ENCODE measurements at regions not wholly inside any gene's neighbourhood (a gene's known extent, or its start where the extent isn't known, plus 50 kb on each side); places are given as distances from the start of the nearest gene placed in this dataset.

- Histone ChIP-seq H3K4me3 (ENCODE audit: severe bottlenecking) (no peak overlapping the region), H3K27me3 (ENCODE audit: insufficient read depth, poor library complexity, severe bottlenecking) (no peaks in the 10 kb centered on the region), H3K27ac (ENCODE audit: poor library complexity, severe bottlenecking) (peak overlapping the region; percentile 89), H3K36me3 (ENCODE audit: low read depth) (no peaks in the 10 kb centered on the region), H3K4me1 (ENCODE audit: insufficient read depth, poor library complexity, severe bottlenecking) (peaks cover 25% of the 10 kb centered on the region), H3K9me3 (ENCODE audit: severe bottlenecking) (no peaks in the 10 kb centered on the region)
- ATAC-seq (ENCODE audit: low read depth) (peak; percentile 87), DNase-seq (ENCODE audit: low spot score) (no peak)
- no peak for TF ChIP-seq CTCF (IDR thresholded peaks at IDR 0.05; ENCODE audit: poor library complexity, severe bottlenecking)
Measured at GRCh38 chr22:34429314-34429713, 509.0 kb upstream of the LARGE1 start.

- Histone ChIP-seq H3K4me3 (ENCODE audit: severe bottlenecking) (no peak overlapping the region), H3K27me3 (ENCODE audit: insufficient read depth, poor library complexity, severe bottlenecking) (no peaks in the 10 kb centered on the region), H3K4me1 (ENCODE audit: insufficient read depth, poor library complexity, severe bottlenecking) (peaks cover 25% of the 10 kb centered on the region), H3K36me3 (ENCODE audit: low read depth) (no peaks in the 10 kb centered on the region), H3K27ac (ENCODE audit: poor library complexity, severe bottlenecking) (peak overlapping the region; percentile 89), H3K9me3 (ENCODE audit: severe bottlenecking) (no peaks in the 10 kb centered on the region)
- TF ChIP-seq CTCF (IDR thresholded peaks at IDR 0.05; ENCODE audit: poor library complexity, severe bottlenecking): no peak
- no peak for DNase-seq (ENCODE audit: low spot score)
- ATAC-seq (ENCODE audit: low read depth): peak; percentile 58
Measured at GRCh38 chr22:34430386-34430785, 510.1 kb upstream of the LARGE1 start.

GRCh38 chr22:34434371-34434770 lies 514.1 kb upstream of the LARGE1 start:
- no peaks in the 10 kb centered on the region for H3K27me3 ChIP-seq (ENCODE audit: insufficient read depth, poor library complexity, severe bottlenecking)
- no peak overlapping the region for H3K4me3 ChIP-seq (ENCODE audit: severe bottlenecking)
- no peak for DNase-seq (ENCODE audit: low spot score)
- no peak for TF ChIP-seq CTCF (IDR thresholded peaks at IDR 0.05; ENCODE audit: poor library complexity, severe bottlenecking)
- no peaks in the 10 kb centered on the region for H3K9me3 ChIP-seq (ENCODE audit: severe bottlenecking)
- H3K36me3 ChIP-seq (ENCODE audit: low read depth): no peaks in the 10 kb centered on the region
- no peak overlapping the region for H3K27ac ChIP-seq (ENCODE audit: poor library complexity, severe bottlenecking)
- no peak for ATAC-seq (ENCODE audit: low read depth)
- peaks cover 8% of the 10 kb centered on the region for H3K4me1 ChIP-seq (ENCODE audit: insufficient read depth, poor library complexity, severe bottlenecking)

GRCh38 chr22:34437140-34437539 lies 516.9 kb upstream of the LARGE1 start:
- Histone ChIP-seq H3K27me3 (ENCODE audit: insufficient read depth, poor library complexity, severe bottlenecking) (no peaks in the 10 kb centered on the region), H3K4me1 (ENCODE audit: insufficient read depth, poor library complexity, severe bottlenecking) (no peaks in the 10 kb centered on the region), H3K9me3 (ENCODE audit: severe bottlenecking) (no peaks in the 10 kb centered on the region), H3K27ac (ENCODE audit: poor library complexity, severe bottlenecking) (no peak overlapping the region), H3K36me3 (ENCODE audit: low read depth) (no peaks in the 10 kb centered on the region), H3K4me3 (ENCODE audit: severe bottlenecking) (no peak overlapping the region)
- no peak for DNase-seq (ENCODE audit: low spot score)
- no peak for ATAC-seq (ENCODE audit: low read depth)
- no peak for TF ChIP-seq CTCF (IDR thresholded peaks at IDR 0.05; ENCODE audit: poor library complexity, severe bottlenecking)

- Histone ChIP-seq H3K36me3 (ENCODE audit: low read depth) (no peaks in the 10 kb centered on the region), H3K4me1 (ENCODE audit: insufficient read depth, poor library complexity, severe bottlenecking) (no peaks in the 10 kb centered on the region), H3K27ac (ENCODE audit: poor library complexity, severe bottlenecking) (no peak overlapping the region), H3K4me3 (ENCODE audit: severe bottlenecking) (no peak overlapping the region), H3K27me3 (ENCODE audit: insufficient read depth, poor library complexity, severe bottlenecking) (no peaks in the 10 kb centered on the region), H3K9me3 (ENCODE audit: severe bottlenecking) (no peaks in the 10 kb centered on the region)
- DNase-seq (ENCODE audit: low spot score): no peak
- ATAC-seq (ENCODE audit: low read depth): no peak
- TF ChIP-seq CTCF (IDR thresholded peaks at IDR 0.05; ENCODE audit: poor library complexity, severe bottlenecking): no peak
Measured at GRCh38 chr22:34454598-34454997, 534.3 kb upstream of the LARGE1 start.
